Panc1 (cell line): ENCODE measurements at regions not wholly inside any gene's neighbourhood (a gene's known extent, or its start where the extent isn't known, plus 50 kb on each side); places are given as distances from the start of the nearest gene placed in this dataset.

Experiments
- CTCF ChIP-seq: fragments of 450-650 bp; IDR thresholded peaks from 2 replicates; pipeline ENCODE4 v1.5.1; 2017; ENCODE audit warnings: mild to moderate bottlenecking
- REST ChIP-seq, 2 experiments: IDR thresholded peaks; 2 replicates each; pipeline ENCODE4 v1.6.1; 2011 to 2012; ENCODE audit warnings: low read depth in 2 of 2, control low read depth in 1 of 2, low read length in 1 of 2, mild to moderate bottlenecking in 1 of 2, moderate library complexity in 1 of 2; ENCODE audit not compliant: insufficient read depth in 1 of 2
- SIN3A ChIP-seq: IDR thresholded peaks from 2 replicates; pipeline ENCODE4 v1.6.1; 2012; ENCODE audit warnings: low read depth, mild to moderate bottlenecking, low read length, moderate library complexity, borderline replicate concordance; ENCODE audit not compliant: insufficient read depth
- TCF7L2 ChIP-seq: IDR thresholded peaks from 2 replicates; pipeline ENCODE4 v1.6.1; 2011; ENCODE audit warnings: mild to moderate bottlenecking, low read depth, low read length, inconsistent platforms

- TF ChIP-seq CTCF = no peak
- TF ChIP-seq TCF7L2 = no peak
- no peak for TF ChIP-seq REST (IDR thresholded peaks at IDR 0.05; ENCODE audit: insufficient read depth in 1 of 2, low read depth in 2 of 2, low read length in 1 of 2)
- no peak for TF ChIP-seq SIN3A
Measured at GRCh38 chr17:33381201-33381600, 88.1 kb upstream of the ASIC2 start.
